GM10266 (cell line): ENCODE measurements at regions not wholly inside any gene's neighbourhood (a gene's known extent, or its start where the extent isn't known, plus 50 kb on each side); places are given as distances from the start of the nearest gene placed in this dataset.

Source experiments
- DNase-seq: peaks from one replicate; pipeline ENCODE4 v3.0.0; 2012; ENCODE audit errors: extremely low spot score
- TF ChIP-seq, protein P1 (sequence below): IDR thresholded peaks from 2 replicates; pipeline ENCODE4 v1.5.1; 2012; ENCODE audit warnings: mild to moderate bottlenecking, low read depth; ENCODE audit not compliant: control insufficient read depth, insufficient read depth; ENCODE audit errors: missing control alignments

DNA sequence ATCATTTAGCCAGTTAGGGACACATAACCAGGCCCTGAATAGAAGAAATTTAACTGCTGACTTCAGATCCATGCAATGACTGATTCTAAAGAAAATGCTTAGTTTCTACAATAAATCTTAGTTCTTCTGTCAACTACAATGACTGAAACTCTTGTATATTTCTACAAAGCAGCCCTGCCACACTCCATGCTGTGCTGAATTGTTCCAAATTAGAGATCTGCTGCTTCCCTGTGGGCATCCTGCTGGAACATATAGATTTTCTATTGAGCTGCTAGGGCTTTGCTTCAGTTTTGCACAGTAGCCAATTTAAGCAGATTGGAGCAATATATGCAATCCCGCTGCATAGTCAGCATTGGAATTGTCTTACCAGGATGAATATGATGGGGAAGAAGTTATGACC, 312.8 kb upstream of the SMIM31 start:
- DNase-seq, result no peak
- TF ChIP-seq, protein P1, sequence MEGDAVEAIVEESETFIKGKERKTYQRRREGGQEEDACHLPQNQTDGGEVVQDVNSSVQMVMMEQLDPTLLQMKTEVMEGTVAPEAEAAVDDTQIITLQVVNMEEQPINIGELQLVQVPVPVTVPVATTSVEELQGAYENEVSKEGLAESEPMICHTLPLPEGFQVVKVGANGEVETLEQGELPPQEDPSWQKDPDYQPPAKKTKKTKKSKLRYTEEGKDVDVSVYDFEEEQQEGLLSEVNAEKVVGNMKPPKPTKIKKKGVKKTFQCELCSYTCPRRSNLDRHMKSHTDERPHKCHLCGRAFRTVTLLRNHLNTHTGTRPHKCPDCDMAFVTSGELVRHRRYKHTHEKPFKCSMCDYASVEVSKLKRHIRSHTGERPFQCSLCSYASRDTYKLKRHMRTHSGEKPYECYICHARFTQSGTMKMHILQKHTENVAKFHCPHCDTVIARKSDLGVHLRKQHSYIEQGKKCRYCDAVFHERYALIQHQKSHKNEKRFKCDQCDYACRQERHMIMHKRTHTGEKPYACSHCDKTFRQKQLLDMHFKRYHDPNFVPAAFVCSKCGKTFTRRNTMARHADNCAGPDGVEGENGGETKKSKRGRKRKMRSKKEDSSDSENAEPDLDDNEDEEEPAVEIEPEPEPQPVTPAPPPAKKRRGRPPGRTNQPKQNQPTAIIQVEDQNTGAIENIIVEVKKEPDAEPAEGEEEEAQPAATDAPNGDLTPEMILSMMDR, result no peak

DNA sequence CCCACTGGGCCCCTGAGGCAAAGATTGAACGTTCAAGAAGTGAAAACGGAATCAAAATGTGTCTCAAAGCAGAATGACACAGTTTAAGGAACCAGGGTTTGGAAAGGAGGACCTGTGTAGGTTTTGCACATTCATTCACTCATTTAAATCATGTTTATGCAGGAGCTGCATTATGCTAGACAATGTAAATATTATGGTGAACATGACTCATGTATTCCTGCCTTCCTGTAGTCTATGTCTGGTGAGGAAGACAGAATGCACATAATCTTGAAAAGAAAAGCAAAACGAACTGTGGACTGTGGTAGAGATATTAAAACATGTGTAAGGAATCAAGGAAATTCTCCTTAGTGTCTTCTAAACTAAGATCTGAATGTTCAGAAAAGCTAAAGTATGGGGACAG, 311.8 kb upstream of the SMIM31 start:
- TF ChIP-seq, protein P1, result no peak
- DNase-seq, result no peak

DNA sequence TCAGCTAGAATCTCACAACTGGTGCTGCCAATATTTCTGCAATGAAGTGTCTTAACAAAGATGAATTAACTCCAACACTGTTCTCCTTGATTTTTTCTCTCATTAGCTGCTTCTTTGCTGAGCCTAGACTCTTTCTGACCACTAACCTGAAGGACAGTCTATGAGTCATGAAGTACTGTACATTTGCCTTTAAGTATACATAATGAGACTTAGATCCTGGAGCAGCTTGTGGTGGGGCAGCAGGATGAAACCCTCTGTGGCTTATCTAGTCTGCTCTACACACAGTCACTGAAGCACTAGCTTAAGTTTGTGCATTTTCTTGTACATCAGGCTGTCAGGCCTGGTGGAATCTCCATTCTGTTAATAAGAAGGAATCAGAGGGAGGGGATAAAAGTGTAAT, 307.4 kb upstream of the SMIM31 start:
- TF ChIP-seq, protein P1, result no peak
- no peak for DNase-seq

DNA sequence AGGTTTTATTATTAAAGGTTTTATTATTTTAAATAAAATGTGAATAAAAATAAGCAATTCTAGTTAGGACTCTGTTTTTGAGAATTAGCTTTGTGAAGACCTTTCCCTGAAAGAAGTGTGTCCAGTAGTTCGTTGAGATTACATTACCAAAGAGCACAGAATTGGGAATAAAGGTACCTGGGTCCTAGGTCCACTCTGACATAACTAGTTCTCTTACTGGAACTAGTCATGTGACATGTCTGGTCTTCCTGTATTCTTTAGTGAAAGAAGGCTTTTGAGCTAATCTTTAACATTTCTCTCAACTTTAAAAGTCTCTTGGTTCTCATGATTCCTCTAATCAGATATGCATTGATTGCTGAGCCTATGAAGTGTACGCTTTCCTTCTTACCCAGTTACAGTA, 292.0 kb upstream of the SMIM31 start:
- TF ChIP-seq, protein P1, result no peak
- DNase-seq, result no peak

DNA sequence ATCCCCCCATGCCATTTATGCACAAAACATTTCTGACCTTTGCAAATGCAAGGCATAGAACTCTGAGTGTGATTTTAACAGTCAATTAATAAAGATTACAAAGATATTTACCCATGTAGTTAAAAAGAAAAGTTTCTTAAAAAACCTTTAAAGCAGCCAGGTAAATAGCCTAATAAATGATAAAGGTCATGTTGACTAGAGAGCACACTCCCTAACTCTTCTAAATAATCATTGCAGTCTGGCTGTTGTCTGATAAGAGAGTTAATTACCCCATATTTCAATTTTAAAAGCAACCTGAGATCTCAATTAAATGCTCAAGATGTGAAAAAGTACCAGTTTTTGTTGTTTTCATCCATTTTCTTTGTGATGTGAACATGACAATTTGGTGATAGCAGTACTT, 291.5 kb upstream of the SMIM31 start:
- no peak for DNase-seq
- TF ChIP-seq, protein P1, result no peak

DNA sequence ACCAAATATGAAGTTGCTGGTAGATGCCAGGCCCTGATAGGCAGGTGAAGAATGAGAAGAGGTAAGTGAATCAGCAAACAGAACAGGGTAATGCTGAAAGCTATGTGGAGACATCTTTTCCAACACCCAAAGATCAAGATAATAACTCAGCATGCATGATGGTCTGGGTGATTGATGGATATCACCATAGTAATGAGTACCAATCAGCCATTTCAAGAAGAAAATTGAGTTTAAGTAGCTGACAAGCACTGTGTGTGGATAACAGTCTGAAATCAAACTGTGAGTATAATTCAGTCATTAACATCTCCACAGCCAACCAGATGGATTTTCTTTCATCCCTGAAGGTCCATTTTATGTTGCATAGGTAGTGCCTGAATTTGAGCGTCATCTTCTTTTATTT, 289.6 kb upstream of the SMIM31 start:
- no peak for DNase-seq
- TF ChIP-seq, protein P1, result no peak

DNA sequence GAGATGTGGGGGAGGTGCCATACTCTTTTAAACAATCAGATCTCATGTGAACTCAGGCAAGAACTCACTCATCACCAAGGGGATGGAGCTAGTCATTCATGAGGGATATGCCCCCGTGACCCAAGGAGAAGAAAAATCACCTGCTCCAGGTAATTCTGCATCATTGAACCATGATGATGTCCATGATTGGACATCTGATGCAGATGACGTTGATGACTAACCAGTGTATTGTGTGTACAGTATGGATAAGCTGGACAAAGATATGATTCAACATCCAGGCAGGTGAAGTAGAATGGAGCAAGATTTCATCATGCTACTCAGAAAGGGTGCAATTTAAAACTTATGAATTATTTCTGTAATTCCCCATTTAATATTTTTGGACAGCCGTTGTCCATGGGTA, 286.4 kb upstream of the SMIM31 start:
- TF ChIP-seq, protein P1, result no peak
- no peak for DNase-seq
